WTC11 (cell line): ENCODE measurements at regions not wholly inside any gene's neighbourhood (a gene's known extent, or its start where the extent isn't known, plus 50 kb on each side); places are given as distances from the start of the nearest gene placed in this dataset.

Experiments
- ATF6 ChIP-seq: sonication (generic); formaldehyde crosslinking; IDR thresholded peaks from 2 replicates; pipeline ENCODE4 v1.8.1; 2023; ENCODE audit warnings: mild to moderate bottlenecking, missing genetic modification reagents
- CTCF ChIP-seq: fragments of 200-600 bp; IDR thresholded peaks from 2 replicates; pipeline ENCODE4 v1.8.0; 2022; ENCODE audit warnings: antibody characterized with exemption
- FOXP4 ChIP-seq: sonication (generic); formaldehyde crosslinking; IDR thresholded peaks from 2 replicates; pipeline ENCODE4 v1.8.0; 2022; ENCODE audit warnings: mild to moderate bottlenecking, missing genetic modification reagents
- JUN ChIP-seq: sonication (generic); formaldehyde crosslinking; IDR thresholded peaks from 2 replicates; pipeline ENCODE4 v1.8.0; 2023; ENCODE audit warnings: mild to moderate bottlenecking, missing genetic modification reagents
- NFE2L1 ChIP-seq: sonication (generic); formaldehyde crosslinking; IDR thresholded peaks from 2 replicates; pipeline ENCODE4 v1.8.1; 2023; ENCODE audit warnings: missing genetic modification reagents
- NR2C2 ChIP-seq: sonication (generic); formaldehyde crosslinking; IDR thresholded peaks from 2 replicates; pipeline ENCODE4 v1.8.0; 2022; ENCODE audit warnings: mild to moderate bottlenecking, missing genetic modification reagents
- NR3C1 ChIP-seq: sonication (generic); formaldehyde crosslinking; conservative IDR thresholded peaks from 2 replicates; pipeline ENCODE4 v1.8.1; 2023; ENCODE audit warnings: low read depth, mild to moderate bottlenecking, missing genetic modification reagents
- TP53 ChIP-seq: sonication (generic); formaldehyde crosslinking; IDR thresholded peaks from 2 replicates; pipeline ENCODE4 v1.8.1; 2023; ENCODE audit warnings: mild to moderate bottlenecking, missing genetic modification reagents
- ZNF317 ChIP-seq: sonication (generic); formaldehyde crosslinking; IDR thresholded peaks from 2 replicates; pipeline ENCODE4 v1.8.1; 2023; ENCODE audit warnings: low read depth, mild to moderate bottlenecking, moderate library complexity, missing genetic modification reagents, borderline replicate concordance

GRCh38 chr2:145166731-145167302 lies 646.9 kb upstream of the ZEB2 start:
- TF ChIP-seq ATF6 (CRISPR knock-in tag) (no peak), FOXP4 (CRISPR knock-in tag) (no peak), TP53 (no peak), NR3C1 (CRISPR knock-in tag) (no peak), JUN (no peak), NR2C2 (CRISPR knock-in tag) (no peak), NFE2L1 (CRISPR knock-in tag) (no peak), CTCF (no peak), ZNF317 (CRISPR knock-in tag) (no peak)
